Heart left ventricle (tissue), 16 donors: ENCODE measurements at regions not wholly inside any gene's neighbourhood (a gene's known extent, or its start where the extent isn't known, plus 50 kb on each side); places are given as distances from the start of the nearest gene placed in this dataset.

Experiments
- ATAC-seq, 4 donors: fragments of 200-7000 bp; cut with Tn5 transposase; one replicate each; pipeline ENCODE4 v1.9.1; 2020 to 2022; ENCODE audit warnings: moderate library complexity in 4 of 4, mild to moderate bottlenecking in 3 of 4, moderate number of reproducible peaks in 1 of 4
- DNase-seq, 5 donors: peaks; one replicate each; pipeline ENCODE4 v3.0.0-alpha.2; 2020
- H3K27ac ChIP-seq, 12 donors: fragments of 200-600 bp; sonication (generic) in 4 of 12; one replicate each; pipeline versions ENCODE4 v1.5.0 to v1.8.0; 2016 to 2022; ENCODE audit warnings: mild to moderate bottlenecking in 2 of 12
- H3K27me3 ChIP-seq, 9 donors: fragments of 200-600 bp; sonication (generic) in 2 of 9; one replicate each; pipeline versions ENCODE4 v1.5.1 to v1.8.0; 2016 to 2022; ENCODE audit warnings: mild to moderate bottlenecking in 3 of 9
- H3K36me3 ChIP-seq, 9 donors: fragments of 200-600 bp; sonication (generic) in 2 of 9; one replicate each; pipeline versions ENCODE4 v1.5.0 to v1.8.0; 2018 to 2022; ENCODE audit warnings: mild to moderate bottlenecking in 2 of 9
- H3K4me1 ChIP-seq, 12 donors: fragments of 200-600 bp; sonication (generic) in 4 of 12; one replicate each; pipeline versions ENCODE4 v1.5.0 to v1.8.0; 2016 to 2022; ENCODE audit warnings: mild to moderate bottlenecking in 3 of 12
- H3K4me3 ChIP-seq, 12 donors: fragments of 200-600 bp; sonication (generic) in 4 of 12; one replicate each; pipeline versions ENCODE4 v1.5.0 to v1.8.0; 2017 to 2022; ENCODE audit warnings: mild to moderate bottlenecking in 9 of 12, moderate library complexity in 4 of 12
- H3K9me3 ChIP-seq, 12 donors: fragments of 200-600 bp; sonication (generic) in 4 of 12; one replicate each; pipeline versions ENCODE4 v1.5.0 to v1.8.0; 2016 to 2022; ENCODE audit warnings: mild to moderate bottlenecking in 1 of 12
- CTCF ChIP-seq, 12 donors: fragments of 200-600 bp; sonication (generic) in 4 of 12; IDR thresholded peaks; one replicate each; pipeline versions ENCODE4 v1.5.0 to v1.8.0; 2018 to 2022; ENCODE audit warnings: antibody characterized with exemption in 12 of 12, mild to moderate bottlenecking in 5 of 12
- POLR2A ChIP-seq, 2 donors: fragments of 450-650 bp; IDR thresholded peaks; one replicate each; pipeline ENCODE4 v1.6.1; 2017; ENCODE audit warnings: antibody characterized with exemption in 2 of 2, mild to moderate bottlenecking in 2 of 2, moderate library complexity in 2 of 2
- WGBS, 4 donors: extraction: QIAGEN DNeasy Blood & Tissue Kit in 2 of 4; methylation state at CpG; one replicate each; pipeline versions ENCODE4 v1.1.5 to v1.1.7; 2013 to 2018; 5-methylcytosine and 5-hydroxymethylcytosine counted together
- intact Hi-C, 10 donors: fragments of 100-400 bp; cut with DNase I; formaldehyde crosslinking; loops; one replicate each; pipeline versions ENCODE4 v1.11.1 to v1.14.2; 2022
- donor health status: ischemic (EF 13 %, LVEDD 7.1; RV severe dilation, severe dysfunction).
- donor health status: healthy with polysubstance abuse.
- donor health status: DM: no; HTN: yes; CAD: no.
- donor health status: DM: no; HTN: no; CAD: no.
- donor health status: ischemic (EF 25% LVEDD 6.9; RV normal size, moderate dysfunction).
- donor health status: ischemic (EF 25% LVEDD 5.7; RV mildly dilated, moderate dysfunction).
- donor health status: healthy.
- donor health status: DM: yes; HTN: yes; CAD: no.
- donor health status: ischemic (EF 35%, LVEDD 5.7; RV mildly dilated, moderate dysfunction).
- donor health status: nonischemic (EF 11% LVEDD 7.7; RV severe dilation, severe dysfunction).
- donor health status: DM: yes; HTN: yes; CAD: no.
- donor health status: PGD.
- donor health status: ischemic (EF 29% LVEDD 5.4; RV normal size, mild dysfunction).
- donor health status: nonischemic (EF 23%, LVEDD 6.1; RV moderate dilation, normal function).

DNA sequence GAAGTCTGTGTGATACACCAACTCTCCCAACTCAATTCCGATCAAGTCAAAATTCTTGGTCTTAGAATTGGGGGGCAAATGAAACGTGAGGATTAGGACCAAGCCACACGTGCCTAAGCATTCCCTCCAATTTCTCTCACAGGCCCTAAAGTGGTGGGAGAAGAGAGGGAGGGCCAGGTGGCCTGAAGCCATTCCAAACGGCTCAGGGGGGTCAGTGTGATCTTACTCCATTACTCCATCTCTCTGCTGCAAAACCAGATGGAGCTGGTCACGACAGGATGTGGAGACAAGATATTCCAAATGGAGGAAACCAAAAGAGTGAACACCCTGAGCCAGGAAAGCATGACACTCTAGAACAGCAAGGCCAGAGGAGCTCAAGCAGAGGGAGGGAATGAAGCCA is 195.4 kb downstream of the FOXO1 start:
- Histone ChIP-seq H3K27ac (peak overlapping the region in 9 of 12 donors; percentile 8 to 89 (median 67)), H3K27me3 (no peaks in the 10 kb centered on the region), H3K4me3 (no peak overlapping the region), H3K36me3 (no peaks in the 10 kb centered on the region), H3K9me3 (no peaks in the 10 kb centered on the region), H3K4me1 (peaks cover 0 to 26% (median 8%) of the 10 kb centered on the region in 12 donors)
- no peak for TF ChIP-seq CTCF (IDR thresholded peaks at IDR 0.05)
- no peak for TF ChIP-seq POLR2A (IDR thresholded peaks at IDR 0.05)
- WGBS, 4 donors = 76 to 89% (median 81%) methylated on average over 5 of the region's 5 CpGs
- intact Hi-C loops = loop anchor here in 2 of 10 donors (10.0 kb wide), 2 partner anchors 194 to 406 kb away; partner anchors contain the start of gene FOXO1 (in 1 of the 2)
- no peak for ATAC-seq
- DNase-seq = no peak

DNA sequence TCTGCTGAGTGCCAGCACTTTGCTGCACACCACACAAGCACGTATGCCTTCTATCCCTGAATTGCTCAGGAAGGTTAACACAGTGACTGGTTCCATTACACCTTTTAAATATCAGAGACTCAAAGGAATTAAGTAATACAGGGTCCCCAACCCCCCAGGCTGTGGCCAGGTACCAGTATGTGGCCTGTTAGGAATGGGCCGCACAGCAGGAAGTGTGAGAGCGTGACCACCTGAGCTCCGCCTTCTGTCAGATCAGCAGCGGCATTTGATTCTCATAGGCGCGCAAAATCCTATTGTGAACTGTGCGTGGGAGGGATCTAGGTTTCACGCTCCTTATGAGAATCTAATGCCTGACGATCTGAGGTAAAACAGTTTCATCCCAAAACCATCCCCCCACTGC is 194.5 kb downstream of the FOXO1 start:
- Histone ChIP-seq H3K4me3 (no peak overlapping the region), H3K9me3 (no peaks in the 10 kb centered on the region), H3K36me3 (no peaks in the 10 kb centered on the region), H3K27me3 (no peaks in the 10 kb centered on the region), H3K27ac (no peak overlapping the region), H3K4me1 (peaks cover 0 to 34% (median 16%) of the 10 kb centered on the region in 12 donors)
- DNase-seq (no peak), ATAC-seq (no peak)
- TF ChIP-seq CTCF (IDR thresholded peaks at IDR 0.05) (no peak), POLR2A (IDR thresholded peaks at IDR 0.05) (no peak)
- WGBS, 4 donors = 97 to 98% (median 97%) methylated on average over 10 of the region's 10 CpGs
- intact Hi-C loops = loop anchor here in 2 of 10 donors (10.0 kb wide), 2 partner anchors 193 to 407 kb away; partner anchors contain the start of gene FOXO1 (in 1 of the 2)

GRCh38 chr13:40472427-40473220 is 193.8 kb downstream of the FOXO1 start:
- Histone ChIP-seq H3K9me3 (no peaks in the 10 kb centered on the region), H3K27ac (no peak overlapping the region), H3K36me3 (no peaks in the 10 kb centered on the region), H3K27me3 (no peaks in the 10 kb centered on the region), H3K4me1 (peaks cover 6 to 41% (median 23%) of the 10 kb centered on the region in 12 donors), H3K4me3 (no peak overlapping the region)
- ATAC-seq = no peak
- no peak for DNase-seq
- TF ChIP-seq POLR2A (IDR thresholded peaks at IDR 0.05) (no peak), CTCF (IDR thresholded peaks at IDR 0.05) (no peak)
- intact Hi-C loops = loop anchor here in 2 of 10 donors (10.0 kb wide), 2 partner anchors 192 to 408 kb away; partner anchors contain the start of gene FOXO1 (in 1 of the 2)
- 74 to 92% (median 85%) methylated on average over 5 to 8 of the region's 8 CpGs for WGBS, 4 donors

- no peaks in the 10 kb centered on the region for H3K9me3 ChIP-seq
- no peaks in the 10 kb centered on the region for H3K27me3 ChIP-seq
- H3K36me3 ChIP-seq = no peaks in the 10 kb centered on the region
- TF ChIP-seq CTCF (IDR thresholded peaks at IDR 0.05) (no peak), POLR2A (IDR thresholded peaks at IDR 0.05) (no peak)
- 89 to 95% (median 94%) methylated on average over 3 of the region's 3 CpGs for WGBS, 4 donors
- H3K4me1 ChIP-seq = peaks cover 6 to 53% (median 36%) of the 10 kb centered on the region in 12 donors
- DNase-seq (no peak), ATAC-seq (no peak)
- no peak overlapping the region for H3K27ac ChIP-seq
- H3K4me3 ChIP-seq = no peak overlapping the region
- intact Hi-C loops = loop anchor here in 4 of 10 donors (5.0 to 10.0 kb wide), 4 partner anchors 33 to 411 kb away; partner anchors contain the start of gene FOXO1 (in 2 of the 4)
Observed at GRCh38 chr13:40475617-40476016, 190.8 kb downstream of the FOXO1 start.
